ENCODE measurements at regions not wholly inside any gene's neighbourhood (a gene's known extent, or its start where the extent isn't known, plus 50 kb on each side); places are given as distances from the start of the nearest gene placed in this dataset.
A peak's percentile ranks its signal among the peaks of the same experiment; 100 is the strongest.

GRCh38 chr18:45169610-45170009 is 445.7 kb upstream of the SLC14A2 start:
- DNase-seq, result peak in 1 of 2 experiments; percentile 9

- DNase-seq, result no peak
Observed at GRCh38 chr18:45171679-45172191, 443.5 kb upstream of the SLC14A2 start.

- no peak for DNase-seq
Observed at GRCh38 chr18:45173327-45173726, 441.9 kb upstream of the SLC14A2 start.

- no peak for DNase-seq
Observed at GRCh38 chr18:45173799-45174519, 441.3 kb upstream of the SLC14A2 start.

GRCh38 chr18:45174629-45175136 is 440.6 kb upstream of the SLC14A2 start:
- DNase-seq, result no peak

- DNase-seq, result no peak
Observed at GRCh38 chr18:45175511-45175910, 439.8 kb upstream of the SLC14A2 start.

GRCh38 chr18:45186832-45187231 is 428.4 kb upstream of the SLC14A2 start:
- no peak for DNase-seq

GRCh38 chr18:45191795-45192194 is 423.5 kb upstream of the SLC14A2 start:
- DNase-seq, result no peak

GRCh38 chr18:45197526-45197970 is 417.7 kb upstream of the SLC14A2 start:
- DNase-seq, result no peak

GRCh38 chr18:45198526-45198925 is 416.8 kb upstream of the SLC14A2 start:
- no peak for DNase-seq

GRCh38 chr18:45201029-45201428 is 414.2 kb upstream of the SLC14A2 start:
- DNase-seq, result no peak

GRCh38 chr18:45201489-45201888 is 413.8 kb upstream of the SLC14A2 start:
- DNase-seq, result no peak

- DNase-seq, result no peak
Observed at GRCh38 chr18:45202061-45202460, 413.2 kb upstream of the SLC14A2 start.

- DNase-seq, result no peak
Observed at GRCh38 chr18:45203677-45204076, 411.6 kb upstream of the SLC14A2 start.

GRCh38 chr18:45207328-45207727 is 407.9 kb upstream of the SLC14A2 start:
- no peak for DNase-seq

- DNase-seq, result no peak
Observed at GRCh38 chr18:45208164-45208563, 407.1 kb upstream of the SLC14A2 start.

GRCh38 chr18:45212181-45213039 is 402.9 kb upstream of the SLC14A2 start:
- peak; percentile 53 to 77 for DNase-seq

GRCh38 chr18:45213040-45213333 is 402.3 kb upstream of the SLC14A2 start:
- DNase-seq, result no peak

- DNase-seq, result no peak
Observed at GRCh38 chr18:45218436-45218835, 396.8 kb upstream of the SLC14A2 start.

- DNase-seq, result no peak
Observed at GRCh38 chr18:45221363-45221762, 393.9 kb upstream of the SLC14A2 start.

- DNase-seq, result no peak
Observed at GRCh38 chr18:45222180-45222579, 393.1 kb upstream of the SLC14A2 start.

GRCh38 chr18:45227001-45227742 is 388.1 kb upstream of the SLC14A2 start:
- DNase-seq, result no peak

GRCh38 chr18:45228796-45229388 is 386.4 kb upstream of the SLC14A2 start:
- DNase-seq, result no peak

All from NCI-H1930 (cell line).